ENCODE measurements at regions not wholly inside any gene's neighbourhood (a gene's known extent, or its start where the extent isn't known, plus 50 kb on each side); places are given as distances from the start of the nearest gene placed in this dataset.

DNA sequence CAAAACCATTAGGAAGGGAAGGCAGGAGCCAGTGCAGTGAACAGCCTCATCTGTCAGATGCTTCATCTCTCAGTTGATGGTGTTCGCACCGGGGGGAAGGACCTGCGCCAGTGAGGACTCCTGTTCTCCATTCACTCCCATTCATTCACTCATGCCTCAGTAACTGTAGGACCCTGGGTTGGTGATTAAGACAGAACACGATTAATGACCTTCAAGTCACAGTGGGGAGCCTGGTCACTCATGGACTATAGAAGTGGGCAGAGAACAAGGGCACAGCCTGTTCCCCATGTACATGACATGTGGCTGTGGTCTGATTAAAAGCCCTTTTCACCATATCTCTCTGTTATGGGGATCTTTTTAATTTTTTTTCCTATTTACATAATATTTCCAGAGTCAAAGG, 113.3 kb downstream of the RPS12 start:
- Mint-ChIP-seq H3K36me3 (ENCODE audit: low read depth) (no peaks in the 10 kb centered on the region), H3K4me3 (no peak overlapping the region), H3K27ac (no peak overlapping the region), H3K4me1 (ENCODE audit: low read depth) (no peaks in the 10 kb centered on the region), H3K27me3 (peaks cover 37% of the 10 kb centered on the region), H3K9me3 (no peaks in the 10 kb centered on the region)

DNA sequence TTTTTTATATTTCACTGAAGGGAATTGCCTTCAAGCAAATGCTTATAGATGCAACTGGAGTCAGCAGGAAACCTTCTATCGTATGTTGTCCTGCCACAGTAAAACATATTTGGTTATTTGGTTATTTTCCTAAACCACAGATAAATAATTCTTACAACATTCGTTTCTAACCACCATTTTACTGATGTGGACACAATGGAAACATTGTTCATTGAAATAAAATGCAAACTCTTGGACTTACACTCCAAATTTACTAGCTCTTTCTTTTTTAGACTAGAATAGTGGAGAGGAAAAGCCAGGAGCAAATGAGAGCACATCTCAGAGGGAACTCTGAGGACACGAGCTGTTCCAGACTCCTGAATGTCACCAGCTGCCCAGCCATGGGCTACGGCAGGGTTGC, 114.8 kb downstream of the RPS12 start:
- H3K4me1 Mint-ChIP-seq (ENCODE audit: low read depth), result no peaks in the 10 kb centered on the region
- no peak overlapping the region for H3K27ac Mint-ChIP-seq
- H3K9me3 Mint-ChIP-seq, result no peaks in the 10 kb centered on the region
- no peaks in the 10 kb centered on the region for H3K36me3 Mint-ChIP-seq (ENCODE audit: low read depth)
- peaks cover 42% of the 10 kb centered on the region for H3K27me3 Mint-ChIP-seq
- no peak overlapping the region for H3K4me3 Mint-ChIP-seq

DNA sequence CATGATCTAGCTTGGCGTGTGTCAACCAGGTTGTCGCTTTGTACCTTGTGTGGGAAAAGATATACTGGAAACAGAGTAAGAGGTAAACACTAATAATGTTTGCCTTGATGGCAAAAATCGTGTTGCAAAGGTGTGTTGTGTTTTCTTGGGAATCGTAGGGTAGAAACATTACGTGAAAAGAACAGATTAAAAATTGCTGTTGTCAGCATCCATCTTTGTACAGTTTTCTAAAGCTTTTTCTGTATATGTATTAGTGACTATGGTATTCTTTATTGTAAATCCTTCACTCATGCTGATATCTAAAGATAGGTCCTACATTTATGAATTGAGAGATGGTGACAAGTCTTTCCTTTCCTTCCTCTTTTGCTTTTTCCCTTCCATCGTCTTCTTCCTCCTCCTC, 116.9 kb downstream of the RPS12 start:
- H3K36me3 Mint-ChIP-seq (ENCODE audit: low read depth), result no peaks in the 10 kb centered on the region
- no peak overlapping the region for H3K4me3 Mint-ChIP-seq
- peaks cover 43% of the 10 kb centered on the region for H3K27me3 Mint-ChIP-seq

DNA sequence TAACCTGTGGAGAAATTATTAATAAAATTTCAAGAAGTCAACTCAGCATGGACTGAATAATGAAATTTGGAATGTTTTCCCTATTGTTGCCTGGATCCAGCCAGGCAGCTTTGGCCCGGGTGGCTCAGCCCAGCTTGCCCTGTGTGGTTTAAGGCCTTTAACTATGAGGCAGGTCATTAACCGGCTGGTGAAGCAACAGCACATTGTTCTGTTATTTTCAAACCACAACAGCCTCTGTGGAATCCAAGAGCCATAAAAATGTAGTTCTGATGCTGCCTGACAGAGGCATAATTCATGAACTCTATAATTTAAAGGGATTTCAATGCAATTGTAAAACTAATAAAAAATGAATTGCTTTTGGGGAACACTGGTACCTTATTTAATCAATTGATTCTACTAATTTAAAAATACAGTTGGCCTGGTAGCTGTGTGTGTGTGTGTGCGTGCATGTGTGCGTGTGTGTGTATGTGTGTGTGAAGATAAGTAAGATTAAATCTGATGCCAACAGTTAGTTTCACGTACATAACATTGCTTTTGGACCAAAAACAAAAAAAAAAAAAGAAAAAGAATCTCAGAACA, 117.7 kb downstream of the RPS12 start:
- no peaks in the 10 kb centered on the region for H3K36me3 Mint-ChIP-seq (ENCODE audit: low read depth)
- no peaks in the 10 kb centered on the region for H3K9me3 Mint-ChIP-seq
- no peaks in the 10 kb centered on the region for H3K4me1 Mint-ChIP-seq (ENCODE audit: low read depth)
- H3K4me3 Mint-ChIP-seq, result no peak overlapping the region
- H3K27ac Mint-ChIP-seq, result no peak overlapping the region
- H3K27me3 Mint-ChIP-seq, result peaks cover 43% of the 10 kb centered on the region

More for the DNA sequence above, 116.9 kb downstream of the RPS12 start:
- H3K27ac Mint-ChIP-seq, result no peak overlapping the region
- H3K9me3 Mint-ChIP-seq, result no peaks in the 10 kb centered on the region
- H3K4me1 Mint-ChIP-seq (ENCODE audit: low read depth), result no peaks in the 10 kb centered on the region

DNA sequence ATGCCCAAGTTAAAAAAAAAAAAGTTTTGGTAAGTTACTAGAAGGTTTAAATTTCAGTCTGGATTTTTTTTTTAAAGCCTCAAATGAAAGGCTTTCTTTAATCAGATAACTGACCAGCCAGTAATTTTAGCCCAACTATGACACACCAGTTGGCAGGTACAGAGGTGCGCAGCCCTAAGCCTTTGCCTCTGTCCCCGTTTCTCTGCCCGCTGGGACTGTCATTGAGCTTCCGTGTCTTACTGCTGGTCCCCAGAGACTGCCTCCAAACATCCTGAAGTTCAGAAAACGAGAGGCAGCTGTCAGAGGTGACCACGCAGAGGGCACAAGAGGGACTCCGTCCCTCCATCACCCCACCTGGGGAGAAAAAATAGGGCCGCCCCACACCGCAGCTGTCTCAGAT, 118.2 kb downstream of the RPS12 start:
- Mint-ChIP-seq H3K27ac (no peak overlapping the region), H3K36me3 (ENCODE audit: low read depth) (no peaks in the 10 kb centered on the region), H3K4me3 (no peak overlapping the region), H3K9me3 (no peaks in the 10 kb centered on the region), H3K27me3 (peaks cover 40% of the 10 kb centered on the region), H3K4me1 (ENCODE audit: low read depth) (no peaks in the 10 kb centered on the region)

DNA sequence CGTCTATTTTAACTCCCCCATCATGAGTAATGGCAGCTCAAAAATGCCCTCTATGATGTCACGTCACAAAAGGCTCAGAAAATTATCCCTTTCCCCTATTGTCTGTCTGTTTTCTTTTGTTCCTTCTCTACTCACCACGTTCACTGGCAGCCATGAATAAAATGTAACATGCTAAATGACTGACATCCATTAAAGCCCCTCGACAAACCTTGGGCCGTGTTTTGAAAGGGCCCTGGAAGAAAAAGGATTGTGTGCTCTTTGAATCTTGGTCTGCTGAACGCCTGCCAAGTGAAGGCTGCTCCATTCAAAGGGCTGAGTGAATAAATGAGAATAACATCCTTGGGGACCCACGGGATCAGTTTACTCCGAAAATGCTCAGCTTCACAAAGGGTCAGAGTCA, 118.7 kb downstream of the RPS12 start:
- Mint-ChIP-seq H3K36me3 (ENCODE audit: low read depth) (no peaks in the 10 kb centered on the region), H3K27me3 (peaks cover 38% of the 10 kb centered on the region), H3K4me1 (ENCODE audit: low read depth) (no peaks in the 10 kb centered on the region), H3K27ac (no peak overlapping the region), H3K4me3 (no peak overlapping the region), H3K9me3 (no peaks in the 10 kb centered on the region)

DNA sequence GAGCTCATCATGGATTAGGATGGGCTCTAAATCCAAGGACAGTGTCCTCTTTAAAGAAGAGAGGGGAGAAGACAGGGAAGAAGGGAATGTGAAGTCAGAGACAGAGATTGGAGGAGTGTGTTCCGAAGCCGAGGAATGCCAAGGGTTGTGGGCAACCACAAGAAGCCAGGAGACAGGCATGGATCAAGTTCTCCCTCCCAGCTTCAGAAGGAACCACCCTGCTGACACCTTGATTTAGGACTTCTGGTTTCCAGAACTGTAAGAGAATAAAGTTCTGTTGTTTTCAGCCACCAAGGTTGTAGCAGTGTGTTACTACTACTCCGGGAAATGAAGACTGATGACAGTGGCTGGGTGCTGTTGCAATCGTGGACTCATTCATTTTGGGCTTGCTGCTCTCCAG, 120.1 kb downstream of the RPS12 start:
- peaks cover 35% of the 10 kb centered on the region for H3K27me3 Mint-ChIP-seq
- H3K9me3 Mint-ChIP-seq, result peaks cover 8% of the 10 kb centered on the region
- no peak overlapping the region for H3K27ac Mint-ChIP-seq
- H3K4me1 Mint-ChIP-seq (ENCODE audit: low read depth), result no peaks in the 10 kb centered on the region
- no peak overlapping the region for H3K4me3 Mint-ChIP-seq
- H3K36me3 Mint-ChIP-seq (ENCODE audit: low read depth), result no peaks in the 10 kb centered on the region

DNA sequence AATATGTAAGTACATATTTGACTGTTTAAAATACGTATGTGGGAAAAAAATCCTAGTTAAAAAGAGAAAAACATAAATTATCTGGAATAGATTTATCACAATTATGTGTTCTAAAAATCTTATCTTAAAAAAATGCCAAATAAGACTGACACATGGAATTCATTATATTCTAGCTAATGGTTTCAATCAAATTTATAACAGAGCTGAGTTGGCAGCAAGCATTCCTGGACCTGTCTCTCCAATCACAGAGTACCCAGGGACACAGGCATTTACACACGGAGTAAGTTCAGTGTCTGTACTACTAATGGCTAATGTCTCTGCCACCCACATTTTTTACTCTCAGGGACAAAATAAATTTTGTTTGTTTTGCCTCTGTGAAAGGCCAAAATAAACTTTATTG, 122.3 kb downstream of the RPS12 start:
- no peak overlapping the region for H3K27ac Mint-ChIP-seq
- no peak overlapping the region for H3K4me3 Mint-ChIP-seq
- no peaks in the 10 kb centered on the region for H3K36me3 Mint-ChIP-seq (ENCODE audit: low read depth)
- peaks cover 18% of the 10 kb centered on the region for H3K27me3 Mint-ChIP-seq
- peaks cover 8% of the 10 kb centered on the region for H3K9me3 Mint-ChIP-seq
- no peaks in the 10 kb centered on the region for H3K4me1 Mint-ChIP-seq (ENCODE audit: low read depth)

DNA sequence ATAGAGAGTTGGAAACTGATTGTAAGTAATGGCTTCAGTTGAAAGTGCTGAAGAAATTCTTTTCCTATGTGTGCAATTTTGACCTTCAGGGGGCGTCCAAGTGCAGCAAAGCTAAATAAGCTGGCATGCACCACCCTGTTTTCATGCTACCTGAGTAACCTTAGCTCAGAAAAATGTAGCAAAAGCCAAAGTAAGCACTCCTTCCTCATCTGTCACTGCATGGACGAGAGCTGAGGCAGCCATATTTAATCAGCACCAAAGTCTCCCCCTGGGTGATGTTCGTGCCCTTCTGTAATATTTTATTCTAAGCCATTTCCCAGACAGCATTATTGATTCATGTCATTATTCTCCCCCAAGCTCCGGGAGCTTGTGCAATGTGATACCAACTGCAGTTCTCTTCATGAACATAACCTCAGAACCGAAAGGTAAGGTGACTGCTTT, 123.1 kb downstream of the RPS12 start:
- Mint-ChIP-seq H3K27me3 (peaks cover 13% of the 10 kb centered on the region), H3K9me3 (peaks cover 8% of the 10 kb centered on the region), H3K4me1 (ENCODE audit: low read depth) (no peaks in the 10 kb centered on the region), H3K36me3 (ENCODE audit: low read depth) (no peaks in the 10 kb centered on the region), H3K4me3 (no peak overlapping the region), H3K27ac (no peak overlapping the region)

DNA sequence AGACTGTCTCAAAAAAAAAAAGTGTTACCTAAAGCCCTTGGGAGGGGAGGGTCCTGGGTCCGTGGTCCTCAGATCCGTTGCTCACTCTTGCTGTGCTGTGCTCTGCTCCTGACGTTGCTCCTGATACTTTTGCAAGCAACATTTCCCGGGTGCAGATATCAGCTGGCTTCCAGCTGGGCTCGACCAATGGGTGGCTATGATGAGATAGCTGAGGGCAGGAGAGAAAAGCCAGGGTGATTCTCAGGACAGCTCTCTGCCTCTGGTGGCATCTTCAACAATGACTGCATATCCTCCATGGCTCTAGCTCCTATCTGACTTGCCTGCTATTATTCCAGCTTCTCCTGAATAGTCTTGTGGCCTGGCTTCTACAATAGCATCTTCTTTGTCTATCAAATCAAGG, 134.5 kb downstream of the RPS12 start:
- no peaks in the 10 kb centered on the region for H3K36me3 Mint-ChIP-seq (ENCODE audit: low read depth)
- H3K4me1 Mint-ChIP-seq (ENCODE audit: low read depth), result no peaks in the 10 kb centered on the region
- H3K4me3 Mint-ChIP-seq, result no peak overlapping the region
- no peaks in the 10 kb centered on the region for H3K9me3 Mint-ChIP-seq
- no peak overlapping the region for H3K27ac Mint-ChIP-seq
- peaks cover 31% of the 10 kb centered on the region for H3K27me3 Mint-ChIP-seq

DNA sequence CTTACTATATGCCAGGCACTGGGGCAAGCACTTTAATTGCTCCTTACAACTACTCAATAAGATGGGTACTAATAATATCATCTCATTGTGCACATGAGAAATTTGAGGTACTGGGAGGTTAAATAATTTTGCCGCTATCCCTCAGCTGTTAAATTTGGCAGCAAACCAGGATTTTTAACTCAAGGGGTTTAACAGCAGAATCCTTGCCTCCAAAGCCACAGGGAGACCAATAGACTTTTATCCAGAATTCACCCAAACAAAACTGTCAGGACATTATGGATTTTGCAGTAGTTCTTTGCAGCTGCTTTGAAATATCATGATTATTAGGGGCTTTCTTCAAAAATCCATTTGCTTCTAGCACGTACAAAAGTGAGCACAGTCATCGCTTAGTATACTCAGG, 136.2 kb downstream of the RPS12 start:
- Mint-ChIP-seq H3K4me3 (no peak overlapping the region), H3K27ac (no peak overlapping the region), H3K9me3 (no peaks in the 10 kb centered on the region), H3K27me3 (peaks cover 33% of the 10 kb centered on the region), H3K36me3 (ENCODE audit: low read depth) (no peaks in the 10 kb centered on the region), H3K4me1 (ENCODE audit: low read depth) (no peaks in the 10 kb centered on the region)

DNA sequence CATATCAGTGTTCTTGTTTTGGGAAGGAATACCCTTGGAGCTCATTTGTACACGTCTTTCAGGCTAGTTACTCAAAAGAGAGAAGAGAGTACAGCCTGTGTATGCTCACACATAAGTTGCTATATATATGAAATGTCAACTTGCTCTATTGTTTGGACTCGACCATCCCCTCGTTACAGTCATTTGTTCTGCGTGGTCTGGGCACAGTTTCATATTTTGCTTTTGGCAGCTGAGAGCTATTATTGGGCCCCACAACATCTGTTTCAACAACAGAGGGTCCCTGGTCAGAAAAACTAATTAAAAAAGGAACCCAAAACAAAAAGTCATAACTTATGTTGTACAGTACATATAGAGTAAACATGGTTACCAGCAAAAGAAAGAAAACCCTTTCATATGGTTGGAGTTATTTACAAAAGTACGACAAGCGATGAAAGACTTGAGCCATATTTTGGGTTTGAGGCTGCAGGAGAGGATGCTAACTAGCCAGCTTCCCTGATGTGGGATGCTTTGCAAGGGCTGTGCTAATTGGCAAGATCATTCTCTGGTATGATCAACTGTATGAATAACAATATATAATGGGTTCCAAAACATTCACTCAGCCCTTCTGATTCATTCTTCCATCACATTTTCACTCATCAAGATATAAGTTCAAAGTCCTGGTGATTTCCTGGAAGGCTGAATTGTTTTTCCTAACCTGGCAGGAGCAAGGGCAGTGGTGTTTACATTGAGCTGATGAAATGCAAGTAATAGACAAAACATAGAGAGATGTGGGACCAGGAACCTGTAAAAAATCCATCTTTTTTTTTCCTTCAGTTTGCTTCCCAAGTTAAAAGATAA, 137.9 kb downstream of the RPS12 start:
- no peak overlapping the region for H3K27ac Mint-ChIP-seq
- no peak overlapping the region for H3K4me3 Mint-ChIP-seq
- no peaks in the 10 kb centered on the region for H3K9me3 Mint-ChIP-seq
- H3K36me3 Mint-ChIP-seq (ENCODE audit: low read depth), result no peaks in the 10 kb centered on the region
- no peaks in the 10 kb centered on the region for H3K4me1 Mint-ChIP-seq (ENCODE audit: low read depth)
- peaks cover 30% of the 10 kb centered on the region for H3K27me3 Mint-ChIP-seq

DNA sequence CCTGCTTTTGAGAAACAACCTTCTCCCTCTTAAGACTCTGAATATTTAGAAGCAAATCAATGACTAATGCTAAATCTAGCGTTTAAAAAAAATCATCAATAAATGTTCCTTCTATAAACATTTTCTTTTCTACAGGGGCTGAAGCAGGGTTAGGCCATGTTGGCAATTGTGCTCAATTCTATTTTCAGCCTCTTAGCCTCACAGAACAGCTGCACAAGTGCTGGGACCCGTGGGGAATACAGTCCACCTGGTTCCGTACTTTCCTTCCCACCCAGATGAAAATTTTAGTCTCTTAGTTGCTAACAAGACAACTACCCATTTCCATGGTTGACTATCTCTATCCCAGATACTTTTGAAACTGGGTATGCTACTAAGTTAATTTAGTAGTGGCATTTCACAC, 138.6 kb downstream of the RPS12 start:
- H3K27ac Mint-ChIP-seq, result no peak overlapping the region
- H3K4me1 Mint-ChIP-seq (ENCODE audit: low read depth), result no peaks in the 10 kb centered on the region
- peaks cover 37% of the 10 kb centered on the region for H3K27me3 Mint-ChIP-seq
- no peaks in the 10 kb centered on the region for H3K36me3 Mint-ChIP-seq (ENCODE audit: low read depth)
- no peak overlapping the region for H3K4me3 Mint-ChIP-seq
- no peaks in the 10 kb centered on the region for H3K9me3 Mint-ChIP-seq

DNA sequence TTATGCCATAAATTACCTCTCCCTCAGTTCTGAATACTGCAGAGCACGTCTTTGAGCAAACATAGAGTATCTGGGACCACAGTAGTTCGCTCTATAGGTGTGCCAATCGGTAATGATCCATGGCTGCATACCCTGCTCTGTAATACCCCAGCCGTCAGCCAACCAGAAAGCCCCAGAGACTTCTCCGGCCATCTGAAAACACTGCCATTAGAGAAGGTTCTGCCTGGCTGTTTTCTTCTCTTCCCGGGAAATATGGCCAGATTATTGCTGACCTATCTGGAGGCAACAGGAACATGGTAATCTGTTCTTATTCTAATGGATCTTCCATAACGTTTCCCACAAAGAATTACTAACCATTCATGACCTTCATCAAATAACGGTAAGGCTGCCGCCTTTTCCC, 139.9 kb downstream of the RPS12 start:
- H3K4me1 Mint-ChIP-seq (ENCODE audit: low read depth), result no peaks in the 10 kb centered on the region
- H3K27ac Mint-ChIP-seq, result no peak overlapping the region
- no peaks in the 10 kb centered on the region for H3K36me3 Mint-ChIP-seq (ENCODE audit: low read depth)
- peaks cover 41% of the 10 kb centered on the region for H3K27me3 Mint-ChIP-seq
- H3K9me3 Mint-ChIP-seq, result no peaks in the 10 kb centered on the region
- H3K4me3 Mint-ChIP-seq, result no peak overlapping the region

DNA sequence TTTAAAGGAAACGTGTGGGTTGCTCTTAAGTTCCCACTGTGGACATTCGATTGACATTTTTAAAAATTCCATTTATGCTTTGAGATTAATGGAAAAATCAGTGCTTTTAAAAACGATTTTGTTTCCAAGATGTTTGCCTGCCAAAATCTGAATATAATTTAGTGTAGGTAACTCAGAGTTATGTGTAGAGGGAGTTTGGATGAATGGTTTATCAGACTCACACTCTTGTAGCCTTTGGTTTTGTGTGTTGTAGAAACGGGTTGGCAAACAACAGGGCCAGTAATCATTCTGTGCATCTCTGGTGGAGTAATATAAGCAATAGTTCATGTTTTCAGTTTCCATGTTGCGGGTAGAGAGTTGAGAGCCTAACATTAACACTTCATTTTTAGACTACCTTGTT, 140.6 kb downstream of the RPS12 start:
- H3K27me3 Mint-ChIP-seq, result peaks cover 38% of the 10 kb centered on the region
- no peaks in the 10 kb centered on the region for H3K4me1 Mint-ChIP-seq (ENCODE audit: low read depth)
- no peaks in the 10 kb centered on the region for H3K36me3 Mint-ChIP-seq (ENCODE audit: low read depth)
- no peak overlapping the region for H3K27ac Mint-ChIP-seq
- H3K9me3 Mint-ChIP-seq, result no peaks in the 10 kb centered on the region
- H3K4me3 Mint-ChIP-seq, result no peak overlapping the region

Measured in stimulated activated naive CD8-positive, alpha-beta T cell treated with anti-CD3 and anti-CD28 coated beads, Interleukin-15, Interleukin-2, amounts not matched to agents 100 ng/mL and 50 ng/mL, for 24 hours (primary cell).